GM12891 (cell line): ENCODE measurements at regions not wholly inside any gene's neighbourhood (a gene's known extent, or its start where the extent isn't known, plus 50 kb on each side); places are given as distances from the start of the nearest gene placed in this dataset.

Experiments used
- PAX5 ChIP-seq: IDR thresholded peaks from 2 replicates; pipeline ENCODE4 v1.6.1; 2011; ENCODE audit warnings: low read length, moderate library complexity, mild to moderate bottlenecking; ENCODE audit not compliant: insufficient read depth, severe bottlenecking
- POLR2A ChIP-seq: IDR thresholded peaks from 2 replicates; pipeline ENCODE4 v1.6.1; 2011; ENCODE audit warnings: low read depth, low read length, control low read depth
- POLR2AphosphoS5 ChIP-seq: IDR thresholded peaks from 2 replicates; pipeline ENCODE4 v1.6.1; 2011; ENCODE audit warnings: low read depth, low read length, control low read depth
- POU2F2 ChIP-seq: IDR thresholded peaks from 2 replicates; pipeline ENCODE4 v1.6.1; 2011; ENCODE audit warnings: low read depth, mild to moderate bottlenecking, control low read depth, low read length, moderate library complexity
- SPI1 ChIP-seq: IDR thresholded peaks from 2 replicates; pipeline ENCODE4 v1.6.1; 2011; ENCODE audit warnings: low read depth, low read length, control low read depth
- TAF1 ChIP-seq: IDR thresholded peaks from 2 replicates; pipeline ENCODE4 v1.6.1; 2011; ENCODE audit warnings: low read depth, low read length, control low read depth

- TF ChIP-seq POLR2AphosphoS5 = no peak
- no peak for TF ChIP-seq POLR2A
- TF ChIP-seq TAF1 = no peak
- TF ChIP-seq POU2F2 = no peak
- no peak for TF ChIP-seq SPI1
- no peak for TF ChIP-seq PAX5
These were observed 437.9 kb downstream of the NR2F2 start for GRCh38 chr15:96768435-96768789.
